GM21526 (cell line): ENCODE measurements at regions not wholly inside any gene's neighbourhood (a gene's known extent, or its start where the extent isn't known, plus 50 kb on each side); places are given as distances from the start of the nearest gene placed in this dataset.
A peak's percentile ranks its signal among the peaks of the same experiment; 100 is the strongest.
"Not testable (repeated sequence)": the region's sequence is repeated elsewhere in the genome, so short reads cannot be mapped to it uniquely, and the experiment has no call there.

Source experiments
- ATAC-seq: cut with Tn5 transposase; IDR thresholded peaks from one replicate; pipeline ENCODE4 v1.9.1; 2021; ENCODE audit warnings: moderate library complexity; ENCODE audit not compliant: unreplicated experiment, low FRiP score

GRCh38 chr6:125354649-125355048, 52.9 kb upstream of the HDDC2 start:
- ATAC-seq = peak; percentile 42

GRCh38 chr6:125356884-125357283, 55.1 kb upstream of the HDDC2 start:
- ATAC-seq = peak; percentile 64

- peak; percentile 55 for ATAC-seq
These were observed 55.9 kb upstream of the HDDC2 start for GRCh38 chr6:125357515-125358256.

- ATAC-seq = no peak
These were observed 57.1 kb upstream of the HDDC2 start for GRCh38 chr6:125358898-125359297.

GRCh38 chr6:125361868-125362267, 60.1 kb upstream of the HDDC2 start:
- ATAC-seq = no peak

GRCh38 chr6:125363039-125363823, 61.5 kb upstream of the HDDC2 start:
- ATAC-seq = no peak

- ATAC-seq = no peak
These were observed 62.0 kb upstream of the HDDC2 start for GRCh38 chr6:125363824-125364165.

- no peak for ATAC-seq
These were observed 63.5 kb upstream of the HDDC2 start for GRCh38 chr6:125365230-125365629.

GRCh38 chr6:125367036-125367782, 65.4 kb upstream of the HDDC2 start:
- ATAC-seq = no peak

- no peak for ATAC-seq
These were observed 68.6 kb upstream of the HDDC2 start for GRCh38 chr6:125370343-125370742.

- ATAC-seq = no peak
These were observed 73.2 kb upstream of the HDDC2 start for GRCh38 chr6:125375013-125375412.

- ATAC-seq = no peak
These were observed 74.1 kb upstream of the HDDC2 start for GRCh38 chr6:125375821-125376220.

GRCh38 chr6:125377621-125378020, 75.9 kb upstream of the HDDC2 start:
- ATAC-seq = no peak

GRCh38 chr6:125379174-125379573, 77.4 kb upstream of the HDDC2 start:
- no peak for ATAC-seq

- no peak for ATAC-seq
These were observed 78.7 kb upstream of the HDDC2 start for GRCh38 chr6:125380474-125380873.

- not testable (repeated sequence) for ATAC-seq
These were observed 84.6 kb upstream of the HDDC2 start for GRCh38 chr6:125386337-125386736.

- peak; percentile 86 for ATAC-seq
These were observed 90.9 kb upstream of the HDDC2 start for GRCh38 chr6:125392682-125393081.

- ATAC-seq = no peak
These were observed 91.7 kb upstream of the HDDC2 start for GRCh38 chr6:125393449-125393858.

GRCh38 chr6:125406741-125407140, 105.0 kb upstream of the HDDC2 start:
- ATAC-seq = no peak

GRCh38 chr6:125414507-125414906, 112.7 kb upstream of the HDDC2 start:
- no peak for ATAC-seq

GRCh38 chr6:125415913-125416312, 114.1 kb upstream of the HDDC2 start:
- ATAC-seq = no peak
